GM12878 (cell line): ENCODE measurements at regions not wholly inside any gene's neighbourhood (a gene's known extent, or its start where the extent isn't known, plus 50 kb on each side); places are given as distances from the start of the nearest gene placed in this dataset.

Experiments used
- ATAC-seq: fragments of 200-7000 bp; cut with Tn5 transposase; 3 replicates; pipeline ENCODE4 v1.9.1; 2020; ENCODE audit warnings: mild to moderate bottlenecking, moderate library complexity
- BruUV-seq: library from RNA; stranded (reverse); fragments of 400-500 nt; replicated peaks from 2 replicates; lab custom pipeline; 2021; lab: Mats Ljungman, UMichigan
- CTCF ChIA-PET: fragments of 300-600 bp; sonication (Branson Sonifier 250); formaldehyde crosslinking; extraction: SDS; loops from one replicate; lab custom pipeline; 2021; ENCODE audit warnings: inconsistent platforms; lab: Yijun Ruan, JAX
- POLR2A ChIA-PET: fragments of 350-600 bp; formaldehyde crosslinking; extraction: SDS; loops from one replicate; lab custom pipeline; 2021; ENCODE audit warnings: inconsistent platforms; lab: Charles Lee
- RAD21 ChIA-PET: fragments of 300-600 bp; sonication (Branson Sonifier 250); formaldehyde crosslinking; loops from one replicate; lab custom pipeline; 2023; ENCODE audit warnings: antibody characterized with exemption; ENCODE audit not compliant: unreplicated experiment; lab: Charles Lee
- SMC1A ChIA-PET: fragments of 300-600 bp; sonication (Branson Sonifier 250); formaldehyde crosslinking; loops from one replicate; lab custom pipeline; 2023; ENCODE audit not compliant: unreplicated experiment, uncharacterized antibody; lab: Charles Lee
- DNase-seq: peaks from one replicate; pipeline ENCODE4 v3.0.0-alpha.2; 2011; ENCODE audit warnings: low read depth, low spot score
- FAIRE-seq: peaks from 3 replicates; lab custom pipeline; 2011; peaks lifted over from hg19 to GRCh38; lab: Jason Lieb, UNC
- H2AFZ ChIP-seq: 2 replicates; pipeline ENCODE4 v1.6.0; 2011; ENCODE audit warnings: low read depth, low read length, control low read depth; ENCODE audit not compliant: control insufficient read depth
- H3K27ac ChIP-seq: 2 replicates; pipeline ENCODE4 v1.5.1; 2011; ENCODE audit warnings: control low read depth; ENCODE audit not compliant: control insufficient read depth, insufficient read depth
- H3K27me3 ChIP-seq, 2 experiments: replicated peaks in 1 of 2; 2 replicates each; pipeline versions ENCODE4 v1.6.0 to v1.6.1; 2011; ENCODE audit warnings: low read length in 1 of 2; ENCODE audit not compliant: control insufficient read depth in 2 of 2, insufficient read depth in 2 of 2
- H3K36me3 ChIP-seq, 2 experiments: 2 replicates each; pipeline ENCODE4 v1.5.1; 2011; ENCODE audit warnings: low read length in 1 of 2; ENCODE audit not compliant: control insufficient read depth in 2 of 2, insufficient read depth in 2 of 2
- H3K4me1 ChIP-seq: 2 replicates; pipeline ENCODE4 v1.6.1; 2011; ENCODE audit warnings: mild to moderate bottlenecking, low read length, moderate library complexity, mixed read lengths; ENCODE audit not compliant: control insufficient read depth, insufficient read depth
- H3K4me2 ChIP-seq: 2 replicates; pipeline ENCODE4 v1.6.0; 2011; ENCODE audit warnings: control low read depth; ENCODE audit not compliant: control insufficient read depth, insufficient read depth
- H3K4me3 ChIP-seq: fragments of 200-600 bp; sonication (generic); 2 replicates; pipeline ENCODE4 v1.5.1; 2016
- H3K79me2 ChIP-seq: 2 replicates; pipeline ENCODE4 v1.6.0; 2011; ENCODE audit warnings: low read length; ENCODE audit not compliant: control insufficient read depth, insufficient read depth
- H3K9ac ChIP-seq: 2 replicates; pipeline ENCODE4 v1.8.0; 2011; ENCODE audit warnings: low read length, control low read depth, mixed read lengths; ENCODE audit not compliant: control insufficient read depth, insufficient read depth
- H3K9me3 ChIP-seq: replicated peaks from 3 replicates; pipeline ENCODE4 v1.5.1; 2011; ENCODE audit warnings: mild to moderate bottlenecking, low read length; ENCODE audit not compliant: control insufficient read depth, insufficient read depth
- H4K20me1 ChIP-seq: 2 replicates; pipeline ENCODE4 v1.6.0; 2011; ENCODE audit not compliant: control insufficient read depth, insufficient read depth
- ASH2L ChIP-seq: fragments of 300-600, 200-600 bp; sonication (generic); IDR thresholded peaks from 2 replicates; pipeline ENCODE4 v1.6.1; 2017; ENCODE audit warnings: low read depth, mild to moderate bottlenecking, borderline replicate concordance
- CBX3 ChIP-seq: fragments of 200-600 bp; sonication (generic); IDR thresholded peaks from 2 replicates; pipeline ENCODE4 v1.6.1; 2016; ENCODE audit warnings: low read depth, borderline replicate concordance
- CHD1 ChIP-seq: IDR thresholded peaks from 2 replicates; pipeline ENCODE4 v1.6.1; 2012; ENCODE audit warnings: low read depth, low read length, improper control_type of control experiment
- CTCF ChIP-seq, 3 experiments: IDR thresholded peaks in 2 of 3; conservative IDR thresholded peaks in 1 of 3; 2 replicates each; pipeline ENCODE4 v1.5.1; 2011; ENCODE audit warnings: low read depth in 3 of 3, low read length in 3 of 3, mild to moderate bottlenecking in 3 of 3, control low read depth in 2 of 3, moderate library complexity in 2 of 3, inconsistent platforms in 1 of 3, mixed read lengths in 1 of 3; ENCODE audit not compliant: control insufficient read depth in 2 of 3, insufficient read depth in 1 of 3; ENCODE audit errors: extremely low read depth in 1 of 3
- HDGF ChIP-seq: fragments of 450-650 bp; IDR thresholded peaks from 2 replicates; pipeline ENCODE4 v1.6.1; 2016; ENCODE audit warnings: antibody characterized with exemption
- KLF5 ChIP-seq: fragments of 450-650 bp; IDR thresholded peaks from 2 replicates; pipeline ENCODE4 v1.6.1; 2014; ENCODE audit warnings: mild to moderate bottlenecking; ENCODE audit not compliant: partially characterized antibody
- NFIC ChIP-seq: IDR thresholded peaks from 2 replicates; pipeline ENCODE4 v1.6.1; 2012; ENCODE audit warnings: low read depth, mild to moderate bottlenecking, inconsistent platforms, low read length, moderate library complexity
- PML ChIP-seq: IDR thresholded peaks from 2 replicates; pipeline ENCODE4 v1.6.1; 2012; ENCODE audit warnings: low read length, inconsistent platforms
- POLR2AphosphoS5 ChIP-seq: IDR thresholded peaks from 2 replicates; pipeline ENCODE4 v1.6.1; 2011; ENCODE audit warnings: mild to moderate bottlenecking, low read length, inconsistent platforms
- RAD21 ChIP-seq: IDR thresholded peaks from 2 replicates; pipeline ENCODE4 v1.6.1; 2011; ENCODE audit warnings: mild to moderate bottlenecking, low read depth, low read length, moderate library complexity; ENCODE audit not compliant: insufficient read depth
- RB1 ChIP-seq: fragments of 450-650 bp; formaldehyde crosslinking; IDR thresholded peaks from 2 replicates; pipeline ENCODE4 v1.6.1; 2017; ENCODE audit warnings: mild to moderate bottlenecking, borderline replicate concordance
- RBBP5 ChIP-seq: fragments of 200-600 bp; sonication (generic); conservative IDR thresholded peaks from 2 replicates; pipeline ENCODE4 v1.6.1; 2016
- RUNX3 ChIP-seq: IDR thresholded peaks from 2 replicates; pipeline ENCODE4 v1.6.1; 2012; ENCODE audit warnings: low read length, inconsistent platforms
- SMAD5 ChIP-seq: IDR thresholded peaks from 2 replicates; pipeline ENCODE4 v1.6.1; 2016; ENCODE audit warnings: antibody characterized with exemption, low read depth
- SMC3 ChIP-seq: IDR thresholded peaks from 2 replicates; pipeline ENCODE4 v1.6.1; 2011; ENCODE audit warnings: low read length, improper control_type of control experiment, borderline replicate concordance
- SREBF2 ChIP-seq: IDR thresholded peaks from 2 replicates; pipeline ENCODE4 v1.6.1; 2012; ENCODE audit warnings: mild to moderate bottlenecking, low read length
- STAT1 ChIP-seq: fragments of 450-650 bp; conservative IDR thresholded peaks from 2 replicates; pipeline ENCODE4 v1.6.1; 2014; ENCODE audit warnings: antibody characterized with exemption, mild to moderate bottlenecking
- SUZ12 ChIP-seq: fragments of 200-600 bp; sonication (generic); IDR thresholded peaks from one replicate; pipeline ENCODE4 v1.6.1; 2018; ENCODE audit warnings: antibody characterized with exemption, mild to moderate bottlenecking; ENCODE audit not compliant: unreplicated experiment
- YY1 ChIP-seq: IDR thresholded peaks from 2 replicates; pipeline ENCODE4 v1.6.1; 2011; ENCODE audit warnings: low read depth, mild to moderate bottlenecking, low read length
- ZBTB33 ChIP-seq: fragments of 450-650 bp; IDR thresholded peaks from 2 replicates; pipeline ENCODE4 v1.6.1; 2017; ENCODE audit warnings: mild to moderate bottlenecking
- WGBS: methylation state at CpG from one replicate; pipeline ENCODE4 v1.1.6; 2016; ENCODE audit warnings: low lambda C conversion rate; ENCODE audit not compliant: insufficient replicate concordance, insufficient coverage; ENCODE audit errors: missing lambda C conversion rate; 5-methylcytosine and 5-hydroxymethylcytosine counted together
- in situ Hi-C: fragments of 300-500 bp; cut with MboI; formaldehyde crosslinking; loops from 9 replicates; pipeline ENCODE4 v1.14.3; 2018; ENCODE audit warnings: mixed read lengths
- intact Hi-C: fragments of 100-400 bp; cut with micrococcal nuclease; formaldehyde crosslinking; loops from one replicate; pipeline ENCODE4 v1.14.2; 2022; ENCODE audit not compliant: unreplicated experiment
- TF ChIP-seq, protein P1 (sequence below): IDR thresholded peaks from 2 replicates; pipeline ENCODE4 v1.6.1; 2011; ENCODE audit warnings: borderline replicate concordance, low read depth, mild to moderate bottlenecking, moderate library complexity, low read length; ENCODE audit not compliant: insufficient read depth, poor library complexity, severe bottlenecking

GRCh38 chr7:149662591-149663095, 110.7 kb downstream of the ZNF467 start:
- ChIA-PET CTCF (interaction anchor here (0.8 to 5.7 kb wide), 47 partner anchors 9 to 353 kb away, joined by 3 to 301 read pairs (median 4); partner anchors contain the start of gene ZNF862), POLR2A (interaction anchor here (0.5 to 1.2 kb wide), 4 partner anchors 73 to 411 kb away, joined by 3 to 5 read pairs (median 4); no protein-coding TSS in a partner anchor), RAD21 (interaction anchor here (0.6 to 5.8 kb wide), 29 partner anchors 8 to 597 kb away, joined by 3 to 180 read pairs (median 4); no protein-coding TSS in a partner anchor), SMC1A (interaction anchor here (0.5 to 6.2 kb wide), 20 partner anchors 8 to 401 kb away, joined by 3 to 104 read pairs (median 4); no protein-coding TSS in a partner anchor)
- intact Hi-C loops (loop anchor here (1.0 to 5.0 kb wide), 2 partner anchors 80 to 135 kb away; no protein-coding TSS in a partner anchor), in situ Hi-C loops (loop anchor here (10.0 kb wide), 1 partner anchor 82 kb away; no protein-coding TSS in a partner anchor)
- Histone ChIP-seq H3K4me3 (no peak overlapping the region), H3K9me3 (no peaks in the 10 kb centered on the region), H2AFZ (no peak overlapping the region), H3K79me2 (no peaks in the 10 kb centered on the region), H3K36me3 (no peaks in the 10 kb centered on the region), H3K27ac (no peak overlapping the region), H3K4me1 (no peaks in the 10 kb centered on the region), H3K9ac (no peak overlapping the region), H3K27me3 (no peaks in the 10 kb centered on the region; a peak in 1 of 4 replicates), H3K4me2 (no peak overlapping the region), H4K20me1 (no peaks in the 10 kb centered on the region)
- peak; percentile 81 for FAIRE-seq
- 17% methylated on average over 5 of the region's 5 CpGs for WGBS
- no TSS peak for BruUV-seq
- ATAC-seq: peak; percentile 100
- peak; percentile 8 for DNase-seq
- TF ChIP-seq PML (no peak), YY1 (0 out of 2 replicates have a peak, but pooled peaks have one; percentile 20), SMC3 (peak; percentile 70; the same call in 1 of the 2 replicates), SUZ12 (no peak), ASH2L (no peak), POLR2AphosphoS5 (no peak), CBX3 (no peak), RB1 (no peak), NFIC (no peak), RBBP5 (no peak), RUNX3 (0 out of 2 replicates have a peak, but pooled peaks have one; percentile 20), STAT1 (no peak), SREBF2 (no peak), CHD1 (no peak), RAD21 (peak; percentile 73), SMAD5 (no peak), HDGF (no peak), CTCF (IDR thresholded peaks at IDR 0.05 in 2 of 3, conservative IDR thresholded peaks at IDR 0.05 in 1 of 3; ENCODE audit: control insufficient read depth in 2 of 3, extremely low read depth in 1 of 3, insufficient read depth in 1 of 3, low read depth in 3 of 3, low read length in 3 of 3) (peak; percentile 65 to 77 (median 75)), ZBTB33 (no peak), KLF5 (no peak)
- TF ChIP-seq, protein P1, sequence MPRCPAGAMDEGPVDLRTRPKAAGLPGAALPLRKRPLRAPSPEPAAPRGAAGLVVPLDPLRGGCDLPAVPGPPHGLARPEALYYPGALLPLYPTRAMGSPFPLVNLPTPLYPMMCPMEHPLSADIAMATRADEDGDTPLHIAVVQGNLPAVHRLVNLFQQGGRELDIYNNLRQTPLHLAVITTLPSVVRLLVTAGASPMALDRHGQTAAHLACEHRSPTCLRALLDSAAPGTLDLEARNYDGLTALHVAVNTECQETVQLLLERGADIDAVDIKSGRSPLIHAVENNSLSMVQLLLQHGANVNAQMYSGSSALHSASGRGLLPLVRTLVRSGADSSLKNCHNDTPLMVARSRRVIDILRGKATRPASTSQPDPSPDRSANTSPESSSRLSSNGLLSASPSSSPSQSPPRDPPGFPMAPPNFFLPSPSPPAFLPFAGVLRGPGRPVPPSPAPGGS: no peak
